ENCODE measurements at regions not wholly inside any gene's neighbourhood (a gene's known extent, or its start where the extent isn't known, plus 50 kb on each side); places are given as distances from the start of the nearest gene placed in this dataset.

GRCh38 chr5:166062719-166063118, 2228.7 kb upstream of the WWC1 start:
- Histone ChIP-seq H3K9ac (ENCODE audit: insufficient read depth, low read length, poor library complexity, severe bottlenecking) (no peak overlapping the region), H3K36me3 (replicated peaks in 1 of 2; ENCODE audit: control insufficient read depth in 1 of 2, insufficient read depth in 2 of 2, low read length in 2 of 2) (no peaks in the 10 kb centered on the region), H3K4me3 (replicated peaks in 1 of 3; ENCODE audit: low read depth in 2 of 3, low read length in 3 of 3) (no peak overlapping the region), H3K4me2 (replicated peaks; ENCODE audit: extremely low read depth, low read length, poor library complexity, severe bottlenecking) (no peak overlapping the region), H3K9me3 (replicated peaks in 1 of 2; ENCODE audit: control insufficient read depth in 1 of 2, insufficient read depth in 1 of 2, low read length in 2 of 2) (no peaks in the 10 kb centered on the region), H3K79me2 (ENCODE audit: insufficient read depth, low read length) (no peaks in the 10 kb centered on the region), H4K20me1 (ENCODE audit: insufficient read depth, low read length) (no peaks in the 10 kb centered on the region), H3K27ac (ENCODE audit: low read depth in 1 of 2, low read length in 2 of 2) (no peak overlapping the region), H3K4me1 (ENCODE audit: control insufficient read depth in 1 of 2, insufficient read depth in 2 of 2, low read length in 2 of 2) (no peaks in the 10 kb centered on the region), H2AFZ (ENCODE audit: insufficient read depth, low read depth, low read length, poor library complexity, severe bottlenecking) (no peak overlapping the region), H3K27me3 (ENCODE audit: control insufficient read depth in 2 of 2, insufficient read depth in 2 of 2, low read length in 2 of 2) (no peaks in the 10 kb centered on the region)
- no peak for TF ChIP-seq CTCF (IDR thresholded peaks at IDR 0.05)
- no peak for DNase-seq
- Mint-ChIP-seq H3K27ac (no peak overlapping the region), H3K36me3 (no peaks in the 10 kb centered on the region), H3K9me3 (peaks cover 0 to 5% (median 0%) of the 10 kb centered on the region in 7 donors), H3K27me3 (ENCODE audit: low read depth in 3 of 3) (no peaks in the 10 kb centered on the region), H3K4me3 (no peak overlapping the region), H3K4me1 (no peaks in the 10 kb centered on the region)
- intact Hi-C loops (cut with micrococcal nuclease), result no loop called here

GRCh38 chr5:166063261-166063660, 2228.2 kb upstream of the WWC1 start:
- Histone ChIP-seq H2AFZ (ENCODE audit: insufficient read depth, low read depth, low read length, poor library complexity, severe bottlenecking) (no peak overlapping the region), H3K36me3 (replicated peaks in 1 of 2; ENCODE audit: control insufficient read depth in 1 of 2, insufficient read depth in 2 of 2, low read length in 2 of 2) (no peaks in the 10 kb centered on the region), H4K20me1 (ENCODE audit: insufficient read depth, low read length) (no peaks in the 10 kb centered on the region), H3K27me3 (ENCODE audit: control insufficient read depth in 2 of 2, insufficient read depth in 2 of 2, low read length in 2 of 2) (no peaks in the 10 kb centered on the region), H3K27ac (ENCODE audit: low read depth in 1 of 2, low read length in 2 of 2) (no peak overlapping the region), H3K4me2 (replicated peaks; ENCODE audit: extremely low read depth, low read length, poor library complexity, severe bottlenecking) (no peak overlapping the region), H3K9ac (ENCODE audit: insufficient read depth, low read length, poor library complexity, severe bottlenecking) (no peak overlapping the region), H3K9me3 (replicated peaks in 1 of 2; ENCODE audit: control insufficient read depth in 1 of 2, insufficient read depth in 1 of 2, low read length in 2 of 2) (no peaks in the 10 kb centered on the region), H3K4me3 (replicated peaks in 1 of 3; ENCODE audit: low read depth in 2 of 3, low read length in 3 of 3) (no peak overlapping the region), H3K79me2 (ENCODE audit: insufficient read depth, low read length) (no peaks in the 10 kb centered on the region), H3K4me1 (ENCODE audit: control insufficient read depth in 1 of 2, insufficient read depth in 2 of 2, low read length in 2 of 2) (no peaks in the 10 kb centered on the region)
- DNase-seq, result no peak
- intact Hi-C loops (cut with micrococcal nuclease), result no loop called here
- 0% methylated on average over 1 of the region's 1 CpG for WGBS (ENCODE audit: insufficient coverage)
- Mint-ChIP-seq H3K27me3 (ENCODE audit: low read depth in 3 of 3) (no peaks in the 10 kb centered on the region), H3K4me1 (no peaks in the 10 kb centered on the region), H3K27ac (no peak overlapping the region), H3K36me3 (no peaks in the 10 kb centered on the region), H3K9me3 (peaks cover 0 to 3% (median 0%) of the 10 kb centered on the region in 7 donors), H3K4me3 (no peak overlapping the region)
- no peak for TF ChIP-seq CTCF (IDR thresholded peaks at IDR 0.05)

Data from CD14-positive monocyte (primary cell).